Effector CD4-positive, alpha-beta T cell (primary cell): ENCODE measurements at regions not wholly inside any gene's neighbourhood (a gene's known extent, or its start where the extent isn't known, plus 50 kb on each side); places are given as distances from the start of the nearest gene placed in this dataset.

ENCODE experiments used
- DNase-seq: peaks from one replicate; pipeline ENCODE4 v3.0.0-alpha.2; 2020

- no peak for DNase-seq
Measured at GRCh38 chr12:3945671-3946070, 72.5 kb upstream of the PARP11 start.

DNA sequence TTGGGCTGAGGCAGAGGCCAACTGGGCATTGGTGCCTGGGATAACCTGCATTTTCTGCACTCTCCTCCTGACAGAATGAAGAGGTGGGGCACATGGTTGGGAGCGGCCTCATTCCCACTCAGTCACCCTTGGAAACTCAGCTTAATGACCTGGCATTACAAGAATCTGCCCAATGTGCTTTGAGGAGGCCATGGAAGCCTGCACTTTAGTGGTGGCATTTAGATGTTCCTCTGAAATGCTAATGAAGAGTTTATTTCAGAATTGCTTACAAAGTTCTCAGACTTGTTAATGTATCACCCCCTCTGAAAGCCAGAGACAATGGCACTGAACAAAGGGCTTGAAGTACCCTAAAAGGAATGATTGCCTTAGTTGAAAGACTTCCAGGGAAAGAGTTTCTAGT lies 71.4 kb upstream of the PARP11 start:
- DNase-seq, result no peak

DNA sequence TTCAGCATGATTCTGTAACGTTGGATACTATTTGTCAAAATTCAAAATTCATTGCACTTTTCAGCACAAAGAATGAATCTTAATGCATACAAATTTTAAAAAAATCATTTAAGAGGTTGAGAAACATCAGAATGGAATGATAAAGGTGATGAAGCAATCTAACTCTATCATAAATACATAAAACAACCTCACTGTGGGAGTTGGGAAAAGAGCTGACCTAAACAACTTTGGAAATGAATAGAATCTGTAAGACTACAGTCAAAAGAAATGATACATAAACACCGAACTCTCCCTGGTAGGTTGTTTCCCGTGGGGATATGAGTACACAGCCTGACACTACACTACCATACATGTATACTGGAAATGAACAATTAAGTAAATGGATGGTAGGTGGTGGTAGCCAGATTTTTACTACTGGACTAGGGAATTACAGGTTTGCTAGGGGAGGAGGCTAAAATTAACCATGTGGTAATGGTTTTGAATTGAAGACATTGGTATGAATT lies 64.9 kb upstream of the PARP11 start:
- no peak for DNase-seq

DNA sequence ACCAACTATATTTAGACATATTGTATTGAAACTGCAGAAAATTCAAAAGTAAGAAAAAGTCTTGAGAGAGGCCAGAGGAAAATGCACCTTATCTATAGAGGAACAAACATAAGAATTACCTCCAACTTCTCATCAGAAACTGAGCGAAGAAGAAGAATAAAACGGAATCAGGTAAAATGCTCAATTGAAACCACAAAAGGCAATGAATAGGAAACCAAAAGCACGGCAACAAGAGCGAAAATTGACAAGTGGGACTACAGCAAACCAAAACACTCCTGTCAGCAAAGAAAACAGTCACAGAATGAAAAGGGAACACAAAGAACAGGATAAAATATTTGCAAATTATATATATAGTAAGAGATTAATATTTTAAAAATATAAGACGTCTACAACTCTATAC lies 61.9 kb upstream of the PARP11 start:
- no peak for DNase-seq

GRCh38 chr12:3933819-3934192 lies 60.6 kb upstream of the PARP11 start:
- no peak for DNase-seq

DNA sequence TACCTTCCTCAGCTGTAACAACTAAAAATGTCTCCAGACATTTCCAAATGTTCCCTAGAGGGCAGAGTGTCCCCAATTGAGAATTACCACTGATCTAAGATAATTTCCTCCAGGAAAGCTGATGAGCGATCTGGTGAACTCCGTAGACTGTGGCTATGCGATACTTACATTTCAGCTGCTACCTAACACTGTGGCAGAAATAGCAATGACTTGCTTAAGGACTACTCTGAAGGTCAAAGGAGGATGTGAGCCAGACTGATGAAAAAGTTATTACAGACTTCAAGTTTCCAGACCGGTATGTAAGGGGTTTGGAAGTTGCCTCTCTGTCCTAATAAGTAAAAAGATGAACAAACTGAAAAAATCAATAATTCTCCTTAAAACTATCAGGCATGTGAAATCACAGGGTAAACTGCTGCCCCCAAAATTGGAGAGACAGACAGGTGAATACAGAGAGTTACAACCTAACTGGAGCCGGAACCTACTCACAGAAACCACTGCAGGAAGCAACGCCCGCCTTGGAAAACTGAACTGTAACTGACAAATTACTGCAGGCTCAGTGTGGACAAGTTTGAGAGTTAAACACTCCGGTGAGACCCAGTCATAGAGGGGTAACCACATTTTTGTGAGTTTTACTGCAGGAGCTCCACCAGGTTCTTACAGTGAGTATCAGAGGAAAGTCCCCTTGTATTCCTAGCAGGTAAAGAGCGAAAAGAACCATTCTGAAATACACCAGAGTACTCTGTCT lies 60.0 kb upstream of the PARP11 start:
- DNase-seq, result no peak

- no peak for DNase-seq
Measured at GRCh38 chr12:3931776-3932175, 58.6 kb upstream of the PARP11 start.

- no peak for DNase-seq
Measured at GRCh38 chr12:3931206-3931605, 58.0 kb upstream of the PARP11 start.

DNA sequence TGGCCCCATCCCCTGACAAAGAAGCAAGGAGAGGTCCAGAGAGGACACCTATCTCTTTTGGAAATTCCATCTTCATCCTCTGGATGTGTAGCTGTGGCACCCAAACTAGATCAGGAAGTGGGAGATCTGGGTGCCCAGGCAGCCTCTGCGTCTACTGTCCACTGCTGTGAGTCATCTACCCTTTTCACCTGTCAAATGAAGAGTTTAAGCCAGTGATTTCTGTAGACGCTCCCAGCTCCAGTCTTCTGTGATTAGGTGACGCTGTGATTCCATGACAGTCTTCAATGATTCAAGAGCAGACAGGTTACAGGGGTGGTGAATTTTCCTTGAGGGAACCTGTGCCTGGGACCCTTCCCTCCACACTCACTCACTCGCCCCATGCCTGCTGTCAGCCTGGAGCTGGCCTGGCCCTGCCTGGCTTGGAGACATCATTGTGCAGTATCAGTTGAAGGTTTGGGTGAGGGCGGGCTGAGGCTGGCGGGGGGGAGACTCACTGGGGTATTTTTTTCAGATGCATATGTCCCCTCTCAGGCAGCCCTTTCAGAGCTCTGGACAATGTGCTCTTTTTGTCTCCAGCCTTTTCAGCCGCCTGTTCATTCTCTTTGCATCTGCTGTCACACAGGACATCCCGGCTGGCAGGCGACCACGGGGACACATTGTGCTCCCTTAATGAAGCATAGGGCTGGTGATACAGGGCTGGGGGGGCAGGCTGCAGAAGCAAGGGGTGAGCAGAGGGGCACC lies 56.8 kb upstream of the PARP11 start:
- no peak for DNase-seq

DNA sequence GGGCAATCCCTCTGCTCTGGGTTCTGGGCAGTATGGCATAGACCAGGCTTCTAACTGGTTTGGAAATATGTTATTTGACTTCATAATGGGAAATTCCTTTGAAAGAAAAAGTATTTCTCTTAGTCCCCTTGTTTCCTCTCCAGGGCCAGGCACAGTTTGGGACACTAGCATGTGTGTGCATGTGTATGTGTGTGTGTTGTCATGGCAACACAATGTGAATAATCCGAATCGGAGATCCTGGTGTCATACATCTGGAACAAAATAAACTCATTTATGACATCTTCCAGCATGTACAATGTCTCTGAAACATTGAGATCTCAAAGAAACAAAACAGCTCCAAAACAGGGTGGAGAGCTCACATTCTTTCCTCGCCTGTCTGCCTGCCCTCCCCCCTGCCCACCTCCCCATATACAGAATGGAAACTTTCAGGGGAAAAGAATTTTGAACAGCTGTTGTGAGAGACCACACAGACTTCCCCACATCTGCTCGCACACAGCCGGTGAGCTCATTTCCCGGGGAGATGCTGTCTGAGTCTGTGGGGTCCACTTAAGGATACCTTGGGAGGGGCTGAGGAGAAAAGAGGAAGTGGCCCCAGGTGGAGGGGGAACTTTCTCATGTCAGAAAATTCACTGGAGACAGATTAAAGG lies 55.5 kb upstream of the PARP11 start:
- no peak for DNase-seq

GRCh38 chr12:3925621-3926020 lies 52.4 kb upstream of the PARP11 start:
- no peak for DNase-seq

DNA sequence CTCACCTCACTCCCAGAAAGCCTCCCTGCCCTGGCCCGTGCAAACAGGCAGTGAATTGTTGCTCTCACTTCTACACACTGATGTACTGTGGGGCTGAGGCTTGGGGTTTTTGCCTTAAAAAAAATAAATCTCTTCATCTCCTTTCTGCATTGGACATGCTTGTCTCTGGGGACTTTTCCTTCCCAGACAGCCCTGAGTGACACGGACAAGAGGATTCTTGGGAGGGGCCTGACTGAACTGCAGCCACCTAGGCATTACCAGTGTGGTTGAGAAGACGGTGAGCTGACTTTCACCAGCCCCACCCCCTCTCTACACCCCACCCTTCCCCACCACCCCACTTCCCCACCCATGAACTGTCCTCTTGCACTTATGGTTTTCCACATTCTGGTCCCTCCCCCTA lies 51.6 kb upstream of the PARP11 start:
- DNase-seq, result no peak

GRCh38 chr12:3923021-3923420 lies 49.8 kb upstream of the PARP11 start:
- no peak for DNase-seq
